ENCODE measurements at regions not wholly inside any gene's neighbourhood (a gene's known extent, or its start where the extent isn't known, plus 50 kb on each side); places are given as distances from the start of the nearest gene placed in this dataset.

DNA sequence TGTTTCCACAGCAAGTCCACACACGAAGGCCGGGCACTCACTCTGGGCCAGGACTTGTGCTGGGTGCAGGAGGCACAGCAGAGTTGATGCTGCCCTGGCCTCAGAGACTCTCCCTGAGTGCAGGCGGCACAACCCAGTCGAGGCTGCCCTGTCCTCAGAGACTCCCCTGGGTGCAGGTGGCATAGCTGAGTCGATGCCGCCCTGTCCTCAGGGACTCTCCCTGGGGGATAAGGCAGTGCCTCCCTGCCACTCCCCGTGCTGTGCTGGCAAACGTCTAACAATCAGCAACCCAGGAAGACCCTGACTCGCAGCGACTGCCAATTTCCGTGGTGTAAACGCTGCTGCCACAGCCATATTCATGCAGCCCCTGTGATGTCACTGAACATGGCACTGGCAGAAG, 93.1 kb downstream of the PDGFA start:
- H3K4me1 ChIP-seq (ENCODE audit: insufficient read depth) = no peaks in the 10 kb centered on the region
- no peak for TF ChIP-seq EP300 (IDR thresholded peaks at IDR 0.05)
- TF ChIP-seq POLR2A (IDR thresholded peaks at IDR 0.05) = no peak
- TF ChIP-seq, protein P1, sequence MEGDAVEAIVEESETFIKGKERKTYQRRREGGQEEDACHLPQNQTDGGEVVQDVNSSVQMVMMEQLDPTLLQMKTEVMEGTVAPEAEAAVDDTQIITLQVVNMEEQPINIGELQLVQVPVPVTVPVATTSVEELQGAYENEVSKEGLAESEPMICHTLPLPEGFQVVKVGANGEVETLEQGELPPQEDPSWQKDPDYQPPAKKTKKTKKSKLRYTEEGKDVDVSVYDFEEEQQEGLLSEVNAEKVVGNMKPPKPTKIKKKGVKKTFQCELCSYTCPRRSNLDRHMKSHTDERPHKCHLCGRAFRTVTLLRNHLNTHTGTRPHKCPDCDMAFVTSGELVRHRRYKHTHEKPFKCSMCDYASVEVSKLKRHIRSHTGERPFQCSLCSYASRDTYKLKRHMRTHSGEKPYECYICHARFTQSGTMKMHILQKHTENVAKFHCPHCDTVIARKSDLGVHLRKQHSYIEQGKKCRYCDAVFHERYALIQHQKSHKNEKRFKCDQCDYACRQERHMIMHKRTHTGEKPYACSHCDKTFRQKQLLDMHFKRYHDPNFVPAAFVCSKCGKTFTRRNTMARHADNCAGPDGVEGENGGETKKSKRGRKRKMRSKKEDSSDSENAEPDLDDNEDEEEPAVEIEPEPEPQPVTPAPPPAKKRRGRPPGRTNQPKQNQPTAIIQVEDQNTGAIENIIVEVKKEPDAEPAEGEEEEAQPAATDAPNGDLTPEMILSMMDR (IDR thresholded peaks at IDR 0.05) = no peak
- intact Hi-C loops (cut with DNase I) = no loop called here
- no peak overlapping the region for H3K27ac ChIP-seq
- no peaks in the 10 kb centered on the region for H3K27me3 ChIP-seq
- H3K4me3 ChIP-seq = no peak overlapping the region
- DNase-seq = no peak
- H3K36me3 ChIP-seq = no peaks in the 10 kb centered on the region
- H3K9me3 ChIP-seq = no peaks in the 10 kb centered on the region
- WGBS, 3 donors = 86 to 93% (median 90%) methylated on average over 11 to 12 of the region's 12 CpGs

DNA sequence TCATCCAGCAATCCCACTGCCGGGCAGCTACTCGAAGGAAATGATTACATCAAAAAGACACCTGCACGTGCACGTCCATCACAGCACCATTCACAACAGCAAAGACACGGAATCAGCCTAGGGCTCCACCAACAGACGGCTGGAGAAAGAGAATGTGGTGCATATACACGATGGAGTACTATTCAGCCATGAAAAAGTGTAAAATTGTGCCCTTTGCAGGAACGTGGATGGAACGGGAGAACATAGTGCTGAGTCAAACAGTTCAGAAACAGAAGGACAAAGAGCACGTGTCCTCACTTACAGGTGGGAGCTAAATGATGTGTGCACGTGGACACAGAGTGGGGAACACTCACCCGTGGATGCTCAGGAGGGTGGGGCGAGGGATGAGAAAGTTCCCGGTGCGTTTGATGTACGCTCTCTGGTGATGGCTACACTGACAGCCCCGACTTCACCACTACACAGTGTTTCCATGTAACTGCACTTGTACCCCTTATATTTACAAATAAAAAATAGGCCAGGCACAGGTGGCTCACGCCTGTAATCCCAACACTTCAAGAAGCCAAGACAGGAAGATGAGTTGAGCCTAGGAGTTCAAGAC, 92.0 kb downstream of the PDGFA start:
- 86 to 92% (median 92%) methylated on average over 18 of the region's 18 CpGs for WGBS, 3 donors
- no peak for DNase-seq
- H3K4me1 ChIP-seq (ENCODE audit: insufficient read depth) = no peaks in the 10 kb centered on the region
- intact Hi-C loops (cut with DNase I) = no loop called here
- TF ChIP-seq EP300 (IDR thresholded peaks at IDR 0.05) (no peak), POLR2A (IDR thresholded peaks at IDR 0.05) (no peak)
- TF ChIP-seq, protein P1 (IDR thresholded peaks at IDR 0.05) = no peak
- H3K9me3 ChIP-seq = no peaks in the 10 kb centered on the region
- no peaks in the 10 kb centered on the region for H3K36me3 ChIP-seq
- no peak overlapping the region for H3K4me3 ChIP-seq
- H3K27ac ChIP-seq = no peak overlapping the region
- H3K27me3 ChIP-seq = no peaks in the 10 kb centered on the region

DNA sequence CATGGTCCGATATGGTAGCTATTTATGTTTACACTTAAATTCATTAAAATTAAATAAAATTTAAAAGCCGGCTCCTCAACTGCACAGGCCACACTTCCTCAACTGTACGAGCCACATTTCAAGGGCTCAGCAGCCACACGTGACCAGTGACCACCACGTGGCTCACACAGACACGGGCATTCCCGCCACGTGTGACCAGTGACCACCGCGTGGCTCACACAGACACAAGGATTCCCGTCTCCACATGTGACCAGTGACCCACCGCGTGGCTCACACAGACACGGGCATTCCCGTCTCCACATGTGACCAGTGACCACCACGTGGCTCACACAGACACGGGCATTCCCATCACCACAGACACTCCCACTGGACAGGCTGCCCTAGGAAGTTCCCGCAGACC, 91.3 kb downstream of the PDGFA start:
- no peak for DNase-seq
- WGBS, 3 donors = 93 to 94% (median 93%) methylated on average over 18 of the region's 18 CpGs
- no peaks in the 10 kb centered on the region for H3K27me3 ChIP-seq
- no peaks in the 10 kb centered on the region for H3K36me3 ChIP-seq
- intact Hi-C loops (cut with DNase I) = no loop called here
- H3K4me1 ChIP-seq (ENCODE audit: insufficient read depth) = no peaks in the 10 kb centered on the region
- no peak overlapping the region for H3K4me3 ChIP-seq
- H3K9me3 ChIP-seq = no peaks in the 10 kb centered on the region
- TF ChIP-seq EP300 (IDR thresholded peaks at IDR 0.05) (no peak), POLR2A (IDR thresholded peaks at IDR 0.05) (no peak)
- TF ChIP-seq, protein P1 (IDR thresholded peaks at IDR 0.05) = no peak
- H3K27ac ChIP-seq = no peak overlapping the region

DNA sequence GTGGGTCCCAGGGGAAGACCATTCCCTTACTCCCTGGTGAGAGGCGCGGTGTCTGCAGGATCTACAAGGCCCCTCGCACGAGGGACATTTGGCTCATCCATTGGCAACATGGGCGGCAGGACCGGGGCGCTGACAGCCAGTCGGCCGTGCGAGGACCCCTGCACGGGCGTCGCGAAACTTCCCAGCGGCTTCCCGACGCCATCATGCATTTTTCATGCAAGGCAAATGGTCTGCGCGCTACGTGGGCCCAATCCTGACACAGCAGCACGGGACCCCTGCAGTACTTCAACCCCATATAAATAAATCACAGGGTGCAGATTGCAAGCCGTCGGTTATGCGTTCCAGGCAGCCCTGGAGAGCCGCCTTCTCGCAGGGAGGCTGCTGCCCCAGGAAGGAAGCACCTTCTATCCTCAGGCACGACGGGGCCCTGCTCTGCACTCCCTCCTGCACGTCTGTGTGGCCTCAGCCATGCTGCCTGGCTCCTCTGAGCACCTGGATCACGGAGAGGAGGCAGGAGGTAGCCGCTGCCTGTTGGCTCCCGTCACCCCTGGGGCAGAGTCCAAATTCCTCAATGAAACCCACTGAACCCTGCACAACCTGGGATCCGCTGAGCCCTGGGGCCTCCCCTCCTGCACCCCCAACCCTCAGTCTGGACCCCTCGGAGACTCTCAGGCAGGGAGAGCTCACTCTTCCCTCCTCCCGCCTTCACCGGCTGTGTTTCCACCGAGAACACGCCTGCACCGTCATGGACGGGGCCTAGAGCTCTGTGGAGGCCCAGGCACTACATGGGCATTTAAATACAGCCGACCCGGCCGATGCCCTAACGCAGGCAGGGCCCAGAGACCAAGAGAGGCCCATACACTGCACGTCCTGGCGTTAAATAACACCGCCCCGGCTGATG, 90.5 kb downstream of the PDGFA start:
- DNase-seq = no peak
- TF ChIP-seq POLR2A (IDR thresholded peaks at IDR 0.05) (no peak), EP300 (IDR thresholded peaks at IDR 0.05) (no peak)
- TF ChIP-seq, protein P1 (IDR thresholded peaks at IDR 0.05) = no peak
- WGBS, 3 donors = 91 to 93% (median 91%) methylated on average over 48 of the region's 48 CpGs
- Histone ChIP-seq H3K9me3 (no peaks in the 10 kb centered on the region), H3K4me1 (ENCODE audit: insufficient read depth) (no peaks in the 10 kb centered on the region), H3K27me3 (no peaks in the 10 kb centered on the region), H3K36me3 (no peaks in the 10 kb centered on the region), H3K4me3 (no peak overlapping the region), H3K27ac (no peak overlapping the region)
- intact Hi-C loops (cut with DNase I) = no loop called here
